HUES48 (cell line): ENCODE measurements at regions not wholly inside any gene's neighbourhood (a gene's known extent, or its start where the extent isn't known, plus 50 kb on each side); places are given as distances from the start of the nearest gene placed in this dataset.
A peak's percentile ranks its signal among the peaks of the same experiment; 100 is the strongest.

Experiments
- H3K27ac ChIP-seq: one replicate; pipeline ENCODE4 v1.7.0; 2013; ENCODE audit warnings: low read depth, low read length, inconsistent platforms
- H3K27me3 ChIP-seq: 2 replicates; pipeline ENCODE4 v1.6.1; 2013; ENCODE audit warnings: mild to moderate bottlenecking, low read length; ENCODE audit not compliant: control insufficient read depth, insufficient read depth
- H3K36me3 ChIP-seq: 2 replicates; pipeline ENCODE4 v1.6.1; 2013; ENCODE audit warnings: low read length; ENCODE audit not compliant: control insufficient read depth, insufficient read depth
- H3K4me1 ChIP-seq: 2 replicates; pipeline ENCODE4 v1.6.1; 2013; ENCODE audit warnings: mild to moderate bottlenecking, low read length; ENCODE audit not compliant: control insufficient read depth, insufficient read depth
- H3K4me3 ChIP-seq: 2 replicates; pipeline ENCODE4 v1.5.1; 2013; ENCODE audit warnings: mild to moderate bottlenecking, low read depth, low read length
- H3K9ac ChIP-seq: 2 replicates; pipeline ENCODE4 v1.6.1; 2013; ENCODE audit warnings: mild to moderate bottlenecking, low read depth, low read length, moderate library complexity
- H3K9me3 ChIP-seq: 2 replicates; pipeline ENCODE4 v1.6.1; 2013; ENCODE audit warnings: low read length; ENCODE audit not compliant: control insufficient read depth, insufficient read depth

DNA sequence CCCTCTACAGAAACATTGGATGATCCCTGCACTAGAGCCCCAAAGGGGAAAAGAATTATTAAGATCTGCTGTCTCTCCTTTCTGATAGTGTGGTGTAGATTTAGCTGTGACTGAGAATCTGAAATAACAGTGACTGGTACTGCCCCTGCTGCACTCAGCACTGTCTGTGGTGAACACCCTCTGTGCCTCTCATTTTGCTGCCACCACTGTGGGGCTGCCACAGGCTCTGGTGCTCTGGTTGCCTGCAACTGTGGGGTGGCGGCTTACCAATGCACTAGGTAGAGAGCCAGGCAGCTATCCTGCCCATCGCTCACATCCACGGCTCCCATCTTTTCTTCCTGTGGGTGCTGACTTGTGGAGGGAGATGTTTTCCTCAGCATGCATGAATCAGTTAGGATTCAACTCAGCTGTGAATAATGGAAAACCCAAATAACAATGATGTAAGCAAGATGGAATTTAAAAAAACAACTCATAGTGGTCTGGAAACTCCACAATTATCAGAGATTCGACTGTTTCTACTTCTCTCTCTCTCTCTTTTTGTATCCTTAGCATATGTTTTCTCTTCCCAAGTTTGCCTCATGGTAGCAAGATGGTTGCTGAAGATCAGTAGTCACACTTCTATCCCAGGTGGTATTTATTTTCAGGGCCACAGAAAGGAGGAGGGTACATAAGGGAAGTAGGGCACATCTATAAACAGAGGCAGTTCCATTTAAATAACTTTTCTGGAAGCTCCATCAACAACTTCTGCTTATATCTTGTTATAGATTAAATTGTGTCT is 99.8 kb upstream of the DAP start:
- H3K27me3 ChIP-seq, result peaks cover 11% of the 10 kb centered on the region
- no peak overlapping the region for H3K4me3 ChIP-seq
- H3K9me3 ChIP-seq, result no peaks in the 10 kb centered on the region
- peaks cover 18% of the 10 kb centered on the region for H3K4me1 ChIP-seq
- H3K9ac ChIP-seq, result no peak overlapping the region
- H3K27ac ChIP-seq, result no peak overlapping the region
- H3K36me3 ChIP-seq, result no peaks in the 10 kb centered on the region

DNA sequence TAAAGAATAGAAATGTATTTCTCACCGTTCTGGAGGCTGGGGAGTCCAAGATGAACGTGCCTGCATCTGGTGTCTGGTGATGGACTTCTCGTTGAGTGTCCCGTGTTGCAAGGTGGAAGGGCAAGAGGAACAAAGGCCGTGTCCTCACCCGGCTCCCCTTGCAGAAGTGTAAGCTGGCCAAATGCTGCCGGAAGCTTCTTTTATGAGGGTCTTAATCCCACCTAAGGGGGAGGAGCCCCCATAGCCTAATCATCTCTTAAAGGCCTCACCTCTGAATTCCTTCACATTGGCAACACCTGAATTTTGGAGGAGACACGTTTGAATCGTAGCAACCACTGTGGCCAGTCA is 99.1 kb upstream of the DAP start:
- H3K4me3 ChIP-seq, result no peak overlapping the region

GRCh38 chr5:10859393-10860195 is 98.6 kb upstream of the DAP start:
- Histone ChIP-seq H3K27ac (no peak overlapping the region), H3K4me1 (peaks cover 19% of the 10 kb centered on the region), H3K9me3 (no peaks in the 10 kb centered on the region), H3K4me3 (no peak overlapping the region), H3K27me3 (peaks cover 11% of the 10 kb centered on the region), H3K36me3 (no peaks in the 10 kb centered on the region), H3K9ac (no peak overlapping the region)

More for the DNA sequence above, 99.1 kb upstream of the DAP start:
- Histone ChIP-seq H3K9me3 (no peaks in the 10 kb centered on the region), H3K27ac (no peak overlapping the region), H3K9ac (no peak overlapping the region), H3K27me3 (peaks cover 11% of the 10 kb centered on the region), H3K36me3 (no peaks in the 10 kb centered on the region), H3K4me1 (peaks cover 19% of the 10 kb centered on the region)

DNA sequence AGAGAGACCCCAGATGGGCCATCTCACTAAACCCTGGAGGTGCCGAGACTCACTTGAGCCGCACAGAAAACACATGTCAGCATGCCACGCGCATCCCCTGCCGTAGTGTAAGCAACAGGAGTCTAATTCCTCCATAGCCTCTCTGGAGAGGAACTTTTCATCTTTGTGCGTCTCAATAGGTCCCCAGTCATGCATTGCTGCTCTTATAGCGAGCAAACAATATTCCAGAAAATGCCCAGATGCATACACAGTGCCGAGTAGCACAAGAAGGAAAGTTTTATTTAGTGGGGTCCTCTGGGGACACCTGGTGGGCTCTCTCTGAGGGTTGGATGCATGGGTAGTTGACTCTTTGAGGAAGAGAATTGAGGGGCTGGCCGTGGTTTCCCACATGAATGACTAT is 97.9 kb upstream of the DAP start:
- H3K9ac ChIP-seq, result no peak overlapping the region
- no peaks in the 10 kb centered on the region for H3K9me3 ChIP-seq
- no peak overlapping the region for H3K4me3 ChIP-seq
- no peak overlapping the region for H3K27ac ChIP-seq
- no peaks in the 10 kb centered on the region for H3K36me3 ChIP-seq
- H3K4me1 ChIP-seq, result peaks cover 19% of the 10 kb centered on the region
- H3K27me3 ChIP-seq, result peaks cover 11% of the 10 kb centered on the region

- Histone ChIP-seq H3K9me3 (no peaks in the 10 kb centered on the region), H3K36me3 (no peaks in the 10 kb centered on the region), H3K27ac (no peak overlapping the region), H3K9ac (no peak overlapping the region), H3K27me3 (peaks cover 11% of the 10 kb centered on the region), H3K4me3 (no peak overlapping the region), H3K4me1 (peaks cover 19% of the 10 kb centered on the region)
Observed at GRCh38 chr5:10858307-10858706, 97.3 kb upstream of the DAP start.

DNA sequence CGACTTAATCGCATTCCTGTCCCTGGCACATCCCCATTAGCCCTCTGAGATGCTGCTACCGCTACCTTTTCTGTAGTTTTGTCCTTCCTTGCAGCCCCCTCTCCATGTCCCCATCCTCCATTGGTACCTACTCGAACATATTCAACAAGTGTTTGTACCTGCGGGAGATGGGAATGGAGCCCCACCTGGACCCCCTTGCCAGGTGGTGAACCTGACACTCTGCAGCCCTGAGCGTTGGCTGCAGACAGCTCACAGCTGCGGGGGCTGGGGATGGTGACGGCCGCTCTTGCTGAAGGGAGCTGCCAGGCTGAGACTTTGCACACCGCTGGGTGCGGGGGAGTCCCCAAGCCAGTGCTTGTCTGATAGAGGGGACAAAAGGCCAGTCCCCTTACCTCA is 96.3 kb upstream of the DAP start:
- peaks cover 11% of the 10 kb centered on the region for H3K27me3 ChIP-seq
- no peaks in the 10 kb centered on the region for H3K9me3 ChIP-seq
- peak overlapping the region; percentile 26 for H3K4me3 ChIP-seq
- no peaks in the 10 kb centered on the region for H3K36me3 ChIP-seq
- H3K9ac ChIP-seq, result no peak overlapping the region
- H3K27ac ChIP-seq, result peak overlapping the region; percentile 17
- H3K4me1 ChIP-seq, result peaks cover 19% of the 10 kb centered on the region

DNA sequence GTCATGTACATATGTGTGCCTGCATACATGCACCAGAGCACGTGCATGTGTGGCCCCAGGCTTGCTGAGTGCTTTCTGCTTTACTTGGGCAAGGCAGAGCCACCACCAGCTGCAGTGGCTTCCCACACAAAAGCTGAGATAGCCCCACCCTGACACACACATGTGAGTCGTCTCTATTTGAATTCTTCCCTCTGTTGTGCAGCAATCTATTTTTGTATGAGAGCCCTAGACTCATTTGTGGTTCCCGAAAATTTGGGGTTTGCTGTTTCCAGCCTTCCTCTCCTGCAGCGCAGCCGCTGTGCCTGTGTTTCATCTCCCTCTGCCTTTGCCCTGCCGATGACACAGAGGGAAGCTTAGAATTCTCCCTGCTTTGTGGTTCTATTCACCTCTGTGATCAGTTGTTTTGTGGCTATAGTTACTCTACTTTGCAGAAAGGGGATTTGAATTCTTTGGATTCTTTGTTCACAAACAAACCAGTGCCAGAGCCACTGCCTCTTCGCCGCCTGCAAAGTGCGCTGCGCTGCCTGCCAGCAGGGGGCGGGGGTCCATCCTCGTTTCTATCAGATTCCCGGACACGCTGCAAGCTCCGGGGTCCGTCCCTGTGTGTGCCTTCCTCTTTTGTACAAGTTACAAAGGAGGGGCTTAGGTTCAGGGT is 95.8 kb upstream of the DAP start:
- Histone ChIP-seq H3K36me3 (no peaks in the 10 kb centered on the region), H3K9me3 (no peaks in the 10 kb centered on the region), H3K9ac (peak overlapping the region; percentile 20; the same call in 1 of the 2 replicates), H3K27ac (peak overlapping the region; percentile 68), H3K27me3 (peaks cover 11% of the 10 kb centered on the region), H3K4me3 (peak overlapping the region; percentile 28), H3K4me1 (peaks cover 19% of the 10 kb centered on the region)

DNA sequence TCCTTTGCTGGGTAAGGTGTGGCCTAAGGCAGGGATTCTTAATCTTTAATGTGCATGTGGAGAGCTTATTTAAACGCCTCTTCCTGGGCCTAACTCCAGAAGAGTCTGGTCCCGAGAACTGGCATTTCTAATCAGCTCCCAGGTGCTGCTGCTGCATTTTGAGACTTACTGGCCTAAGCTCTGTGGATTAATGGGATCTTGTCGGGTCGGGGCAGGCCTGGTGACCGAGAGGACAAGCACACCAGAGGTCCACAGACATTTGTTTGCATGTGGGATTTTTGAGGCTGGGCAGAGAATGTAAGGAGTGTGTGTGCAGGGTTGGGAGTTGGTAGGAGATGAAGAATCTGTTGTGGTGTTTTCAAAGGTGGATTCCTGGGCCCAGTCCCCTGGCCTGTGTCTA is 95.0 kb upstream of the DAP start:
- no peaks in the 10 kb centered on the region for H3K36me3 ChIP-seq
- H3K27me3 ChIP-seq, result peaks cover 11% of the 10 kb centered on the region
- H3K4me1 ChIP-seq, result peaks cover 19% of the 10 kb centered on the region
- no peak overlapping the region for H3K27ac ChIP-seq
- H3K4me3 ChIP-seq, result no peak overlapping the region
- H3K9me3 ChIP-seq, result no peaks in the 10 kb centered on the region
- H3K9ac ChIP-seq, result no peak overlapping the region

DNA sequence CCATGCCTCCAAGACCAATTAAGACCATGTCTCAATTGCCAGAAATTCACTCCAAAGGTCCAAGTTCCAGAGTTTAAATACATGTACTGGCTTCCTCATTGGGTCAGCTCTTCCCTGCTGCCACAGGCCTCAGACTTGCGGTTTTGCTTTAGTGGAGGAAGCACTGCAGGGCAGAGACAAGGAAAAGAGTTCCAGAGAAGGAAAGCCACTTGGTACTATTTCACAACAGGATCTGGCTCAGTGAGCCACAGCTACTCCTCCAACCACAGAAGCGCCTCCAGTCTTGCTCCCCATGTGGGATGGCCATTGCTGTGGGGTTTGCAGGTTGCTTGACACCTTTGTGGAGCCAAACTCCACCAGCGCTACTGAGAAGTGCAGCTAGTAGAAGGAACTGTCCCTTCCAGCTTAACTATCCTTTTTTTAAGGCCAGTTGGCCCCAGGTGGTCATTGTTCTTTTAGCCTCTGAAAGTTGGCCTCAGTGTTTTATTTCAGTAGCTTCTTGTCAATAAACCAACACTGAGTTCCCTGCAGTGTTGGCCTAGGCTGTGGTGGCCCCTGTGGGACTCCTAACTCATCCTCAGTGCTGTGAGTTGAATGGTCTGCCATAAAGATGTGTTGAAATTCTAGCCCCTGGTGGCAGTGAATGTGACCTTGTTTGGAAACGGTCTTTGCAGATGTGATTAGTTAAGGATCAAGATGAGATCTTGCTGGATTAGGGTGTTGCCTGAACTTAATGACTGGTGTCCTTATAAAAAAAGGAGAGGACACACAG is 93.7 kb upstream of the DAP start:
- H3K4me3 ChIP-seq, result no peak overlapping the region
- H3K9me3 ChIP-seq, result no peaks in the 10 kb centered on the region
- H3K36me3 ChIP-seq, result no peaks in the 10 kb centered on the region
- peaks cover 11% of the 10 kb centered on the region for H3K27me3 ChIP-seq
- H3K9ac ChIP-seq, result no peak overlapping the region
- peaks cover 19% of the 10 kb centered on the region for H3K4me1 ChIP-seq
- no peak overlapping the region for H3K27ac ChIP-seq

GRCh38 chr5:10853154-10853553 is 92.1 kb upstream of the DAP start:
- Histone ChIP-seq H3K27me3 (peaks cover 11% of the 10 kb centered on the region), H3K36me3 (no peaks in the 10 kb centered on the region), H3K27ac (no peak overlapping the region), H3K9me3 (no peaks in the 10 kb centered on the region), H3K4me3 (no peak overlapping the region), H3K4me1 (peaks cover 19% of the 10 kb centered on the region), H3K9ac (no peak overlapping the region)
